GM18520 (cell line): ENCODE measurements at regions not wholly inside any gene's neighbourhood (a gene's known extent, or its start where the extent isn't known, plus 50 kb on each side); places are given as distances from the start of the nearest gene placed in this dataset.

Experiments
- ATAC-seq: cut with Tn5 transposase; IDR thresholded peaks from one replicate; pipeline ENCODE4 v1.9.1; 2021; ENCODE audit not compliant: unreplicated experiment

GRCh38 chr15:36491912-36492311 is 87.5 kb upstream of the CDIN1 start:
- no peak for ATAC-seq

DNA sequence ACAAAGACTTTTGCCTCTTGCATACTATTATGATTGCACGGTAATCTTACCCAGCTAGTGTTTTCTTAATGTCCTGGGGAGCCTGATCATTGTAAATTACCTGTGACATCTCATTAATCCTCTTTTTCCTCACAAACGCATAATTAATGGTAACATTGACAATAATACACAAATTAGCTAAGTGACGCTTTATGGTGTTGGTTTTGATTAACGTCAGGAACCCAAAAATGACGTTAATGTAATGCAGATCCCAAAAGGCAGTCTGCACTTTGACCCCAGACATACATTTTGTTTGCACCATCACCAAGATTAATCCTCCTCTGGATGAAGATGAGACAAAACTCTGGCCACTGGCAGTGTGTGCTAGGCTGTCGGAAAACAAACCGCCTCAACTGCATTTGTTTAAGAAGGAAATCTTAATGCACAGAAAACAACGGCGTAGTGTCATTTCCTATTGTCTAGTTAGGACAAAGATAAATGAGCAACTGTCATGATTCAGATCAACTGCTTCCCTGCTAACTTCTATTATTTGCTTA is 83.9 kb upstream of the CDIN1 start:
- no peak for ATAC-seq

DNA sequence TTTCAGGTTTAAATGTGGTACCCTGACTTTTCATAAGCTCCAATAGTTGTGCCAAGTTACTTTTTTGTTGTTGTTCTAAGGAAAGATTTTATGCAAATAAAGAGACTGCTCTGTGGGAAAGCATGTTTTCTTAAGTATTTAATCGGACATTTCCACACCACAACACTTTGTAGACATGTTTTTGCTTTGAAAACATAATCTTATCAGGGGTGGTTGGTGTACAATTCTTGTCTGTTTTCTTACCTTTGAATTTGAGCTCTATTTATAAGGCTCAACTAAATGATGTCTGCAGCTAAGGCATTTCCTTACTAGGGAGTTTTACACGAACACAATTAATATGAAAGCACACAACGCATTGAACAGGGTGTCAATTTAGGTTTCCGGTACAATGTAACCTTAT is 81.5 kb upstream of the CDIN1 start:
- ATAC-seq, result no peak

GRCh38 chr15:36498401-36498800 is 81.0 kb upstream of the CDIN1 start:
- no peak for ATAC-seq

DNA sequence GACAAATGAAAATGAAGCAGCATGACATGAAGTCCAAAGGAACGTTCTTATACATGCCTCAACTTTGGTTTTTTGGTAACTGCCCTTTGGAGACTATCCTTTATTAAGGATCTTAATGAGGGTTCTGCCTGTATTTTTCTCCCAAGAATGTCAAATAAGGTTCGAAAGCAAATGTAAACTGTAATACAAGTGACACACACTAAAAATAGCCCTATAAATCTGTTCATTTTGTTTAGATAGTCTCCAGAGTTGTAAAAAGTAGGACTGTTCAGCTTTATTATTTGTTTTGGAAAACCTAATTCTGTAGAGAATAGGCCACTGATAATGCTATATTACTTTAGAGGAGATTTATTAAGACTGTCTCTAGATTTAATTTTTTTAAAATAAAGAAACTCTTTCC is 80.5 kb upstream of the CDIN1 start:
- ATAC-seq, result no peak

DNA sequence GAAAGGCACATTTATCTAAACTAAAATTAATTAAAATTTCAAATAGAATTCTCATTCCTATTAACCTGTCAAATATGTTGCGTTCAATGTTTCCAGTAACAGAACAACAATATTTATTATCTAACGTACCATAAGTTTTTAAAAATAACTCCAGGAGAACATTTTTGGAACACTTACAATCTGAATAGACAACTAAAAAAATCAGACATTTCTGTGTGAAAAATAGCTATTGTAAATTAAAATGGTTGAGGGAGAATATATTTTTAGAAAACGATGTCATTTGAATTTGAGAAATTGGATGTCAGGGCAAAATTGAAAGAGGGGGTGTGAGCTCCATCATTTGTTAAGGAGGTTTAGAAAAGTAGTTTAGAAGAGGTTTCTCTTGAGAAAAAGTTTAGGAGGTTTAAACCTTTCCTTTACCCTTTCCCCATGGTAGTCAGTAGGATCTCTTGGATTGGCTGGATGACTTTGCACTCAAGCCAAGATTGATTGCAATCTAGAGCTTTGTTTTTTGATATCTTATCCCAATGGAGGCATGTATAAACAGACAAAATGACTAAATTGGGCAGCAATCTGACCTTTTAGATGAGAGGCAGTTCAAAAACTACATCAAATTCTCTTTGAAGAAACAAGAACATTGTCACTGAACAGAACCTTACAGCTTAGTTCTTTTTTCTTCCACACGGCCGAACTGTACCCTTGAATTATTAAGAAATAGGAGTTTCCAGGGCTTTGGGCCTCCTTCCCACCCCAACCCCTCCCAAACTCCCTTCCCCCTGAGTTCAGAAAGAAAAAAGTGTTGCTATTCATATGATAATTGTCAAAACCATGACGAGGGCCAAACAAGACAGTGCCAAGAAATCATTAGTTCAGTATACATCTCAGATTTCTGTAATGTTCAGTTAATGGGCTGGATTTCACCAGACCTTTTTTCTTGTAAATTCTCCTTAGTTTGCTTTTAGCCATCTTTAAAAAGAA is 79.7 kb upstream of the CDIN1 start:
- no peak for ATAC-seq

DNA sequence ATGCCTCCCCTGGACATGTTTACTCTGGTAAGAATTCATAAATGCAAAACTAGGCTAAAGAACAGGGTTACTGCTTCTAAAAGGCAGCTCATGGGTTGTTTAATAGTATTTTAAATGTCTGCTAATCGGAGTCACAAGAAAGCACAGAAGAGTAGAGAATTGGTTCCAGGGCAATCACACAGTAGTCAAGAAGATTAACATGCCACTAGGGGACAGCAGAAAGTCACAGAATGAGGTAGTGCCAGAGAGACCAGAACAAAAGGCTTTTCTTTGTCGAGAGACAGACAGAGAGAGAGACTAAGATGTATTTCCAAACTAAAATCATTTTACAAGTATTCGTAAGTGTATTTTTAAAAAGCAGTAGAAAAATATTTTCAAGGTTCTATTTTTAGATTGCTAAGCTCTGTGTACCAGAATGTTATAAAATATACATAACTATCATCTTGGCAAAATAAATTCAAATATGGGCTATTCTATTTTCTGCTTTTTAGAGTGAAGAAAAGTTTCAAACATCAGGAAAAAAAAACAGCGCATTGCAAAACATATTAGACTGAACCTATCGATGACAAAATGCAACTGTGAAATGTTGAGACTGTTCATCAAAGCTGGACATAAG is 78.3 kb upstream of the CDIN1 start:
- ATAC-seq, result peak; percentile 82

- ATAC-seq, result no peak
These were observed 76.9 kb upstream of the CDIN1 start for GRCh38 chr15:36502509-36502908.

GRCh38 chr15:36506733-36507356 is 72.6 kb upstream of the CDIN1 start:
- no peak for ATAC-seq

- no peak for ATAC-seq
These were observed 72.0 kb upstream of the CDIN1 start for GRCh38 chr15:36507458-36507857.

GRCh38 chr15:36511594-36511993 is 67.8 kb upstream of the CDIN1 start:
- ATAC-seq, result no peak

DNA sequence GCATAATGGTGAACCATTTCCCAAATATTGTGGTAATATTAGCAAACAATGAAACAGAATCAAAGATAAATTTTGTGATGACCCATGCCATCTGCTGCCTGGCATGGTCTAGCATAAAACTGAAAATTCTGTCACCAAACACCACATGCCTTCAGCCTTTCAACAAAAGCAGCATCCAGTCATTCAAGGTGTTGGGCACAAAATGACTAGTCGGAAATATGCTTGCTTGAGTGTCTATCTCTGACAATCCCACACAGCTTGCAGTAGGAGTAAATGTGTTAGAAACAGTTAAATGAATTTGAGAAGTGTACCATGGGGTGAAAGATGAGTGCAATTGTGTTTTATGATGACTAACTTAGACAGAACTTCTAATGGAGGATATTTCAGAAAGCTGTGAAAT is 61.7 kb upstream of the CDIN1 start:
- ATAC-seq, result peak; percentile 57

DNA sequence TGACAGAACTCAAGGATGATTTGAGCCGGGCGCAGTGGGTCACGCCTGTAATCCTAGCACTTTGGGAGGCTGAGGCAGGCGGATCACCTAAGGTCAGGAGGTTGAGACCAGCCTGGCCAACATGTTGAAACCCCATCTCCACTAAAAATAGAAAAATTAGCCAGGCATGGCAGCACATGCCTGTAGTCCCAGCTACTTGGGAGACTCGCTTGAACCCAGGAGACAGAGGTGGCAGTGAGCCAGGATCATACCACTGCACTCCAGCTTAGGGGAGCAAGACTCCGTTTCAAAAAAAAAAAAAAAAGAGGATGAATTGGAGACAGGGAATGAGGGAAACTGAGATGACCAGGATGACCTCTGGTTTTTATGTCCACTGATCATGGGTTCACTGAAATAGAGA is 60.4 kb upstream of the CDIN1 start:
- no peak for ATAC-seq

DNA sequence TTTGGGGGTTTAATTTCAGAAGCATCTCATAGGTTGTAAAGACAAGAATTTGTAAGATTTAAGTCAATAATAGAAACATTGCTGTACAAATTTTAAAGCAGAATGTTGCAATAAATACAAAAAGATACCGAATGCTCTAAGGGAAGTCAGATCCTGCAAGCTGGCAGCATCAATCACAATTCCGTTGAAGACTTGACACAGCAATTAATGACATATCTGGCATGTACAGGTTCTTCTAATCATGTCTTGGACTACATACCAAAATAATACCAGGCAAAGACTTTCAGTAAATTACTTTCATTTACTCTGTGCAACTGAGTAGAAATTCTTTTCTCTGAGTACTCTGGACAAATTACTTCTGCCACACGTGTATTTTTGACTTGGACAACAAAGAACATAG is 54.0 kb upstream of the CDIN1 start:
- ATAC-seq, result no peak

- no peak for ATAC-seq
These were observed 51.9 kb upstream of the CDIN1 start for GRCh38 chr15:36527235-36528162.

- no peak for ATAC-seq
These were observed 50.0 kb upstream of the CDIN1 start for GRCh38 chr15:36529296-36530011.
